IMR-90 (cell line): ENCODE measurements at regions not wholly inside any gene's neighbourhood (a gene's known extent, or its start where the extent isn't known, plus 50 kb on each side); places are given as distances from the start of the nearest gene placed in this dataset.

Experiments used
- CEBPB ChIP-seq: IDR thresholded peaks from 2 replicates; pipeline ENCODE4 v1.6.1; 2012; ENCODE audit warnings: low read depth, low read length, improper control_type of control experiment
- CHD1 ChIP-seq: IDR thresholded peaks from 2 replicates; pipeline ENCODE4 v1.6.1; 2012; ENCODE audit warnings: low read depth, low read length, improper control_type of control experiment
- NFE2L2 ChIP-seq: fragments of 150-350 bp; IDR thresholded peaks from 2 replicates; pipeline ENCODE4 v1.6.1; 2016; ENCODE audit warnings: low read depth, mild to moderate bottlenecking, low read length
- POLR2A ChIP-seq: IDR thresholded peaks from 2 replicates; pipeline ENCODE4 v1.6.1; 2012; ENCODE audit warnings: mild to moderate bottlenecking, low read depth, low read length
- RAD21 ChIP-seq: IDR thresholded peaks from 2 replicates; pipeline ENCODE4 v1.6.1; 2012; ENCODE audit warnings: low read length, improper control_type of control experiment
- RCOR1 ChIP-seq: IDR thresholded peaks from 2 replicates; pipeline ENCODE4 v1.6.1; 2012; ENCODE audit warnings: mild to moderate bottlenecking, low read length, improper control_type of control experiment; ENCODE audit not compliant: insufficient replicate concordance
- TF ChIP-seq, protein P1 (sequence below): conservative IDR thresholded peaks from 2 replicates; pipeline ENCODE4 v1.5.1; 2012; ENCODE audit warnings: mild to moderate bottlenecking, low read depth, low read length, improper control_type of control experiment

DNA sequence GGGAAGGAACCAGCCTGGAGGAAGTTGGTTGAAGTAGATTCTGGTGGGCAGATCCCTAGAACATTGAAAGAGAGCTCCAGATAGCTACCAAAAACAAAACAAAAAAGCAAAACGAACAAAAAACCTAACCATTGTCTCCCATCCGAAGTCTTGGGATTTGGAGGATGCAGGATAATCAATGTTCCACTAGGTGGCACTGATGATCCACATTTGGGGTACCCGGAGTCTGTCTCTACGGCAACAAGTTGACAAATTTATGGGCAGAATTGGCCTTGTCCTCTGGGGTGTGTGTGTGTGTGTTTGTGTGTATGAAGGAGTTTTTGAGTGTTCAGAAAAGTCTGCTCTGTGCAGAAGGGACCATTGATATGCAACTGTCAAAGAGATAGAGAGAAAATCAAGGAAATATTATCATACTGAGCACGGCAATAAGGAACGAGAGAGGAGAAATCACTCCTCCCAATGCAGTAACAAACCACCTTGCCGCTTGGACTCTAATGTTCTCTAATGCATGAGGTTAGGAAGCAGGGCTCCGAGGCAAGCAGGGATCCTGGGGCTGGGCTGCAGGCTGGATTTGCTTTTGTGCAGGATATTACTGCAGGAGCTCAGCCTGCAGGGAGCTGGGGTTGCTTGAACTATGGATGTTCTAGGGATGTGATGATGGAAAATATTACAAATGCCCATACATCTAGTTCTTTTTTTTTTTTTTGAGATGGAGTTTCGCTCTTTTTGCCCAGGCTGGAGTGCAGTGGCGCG, 59.8 kb upstream of the KLHL25 start:
- TF ChIP-seq, protein P1, sequence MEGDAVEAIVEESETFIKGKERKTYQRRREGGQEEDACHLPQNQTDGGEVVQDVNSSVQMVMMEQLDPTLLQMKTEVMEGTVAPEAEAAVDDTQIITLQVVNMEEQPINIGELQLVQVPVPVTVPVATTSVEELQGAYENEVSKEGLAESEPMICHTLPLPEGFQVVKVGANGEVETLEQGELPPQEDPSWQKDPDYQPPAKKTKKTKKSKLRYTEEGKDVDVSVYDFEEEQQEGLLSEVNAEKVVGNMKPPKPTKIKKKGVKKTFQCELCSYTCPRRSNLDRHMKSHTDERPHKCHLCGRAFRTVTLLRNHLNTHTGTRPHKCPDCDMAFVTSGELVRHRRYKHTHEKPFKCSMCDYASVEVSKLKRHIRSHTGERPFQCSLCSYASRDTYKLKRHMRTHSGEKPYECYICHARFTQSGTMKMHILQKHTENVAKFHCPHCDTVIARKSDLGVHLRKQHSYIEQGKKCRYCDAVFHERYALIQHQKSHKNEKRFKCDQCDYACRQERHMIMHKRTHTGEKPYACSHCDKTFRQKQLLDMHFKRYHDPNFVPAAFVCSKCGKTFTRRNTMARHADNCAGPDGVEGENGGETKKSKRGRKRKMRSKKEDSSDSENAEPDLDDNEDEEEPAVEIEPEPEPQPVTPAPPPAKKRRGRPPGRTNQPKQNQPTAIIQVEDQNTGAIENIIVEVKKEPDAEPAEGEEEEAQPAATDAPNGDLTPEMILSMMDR = peak; percentile 88
- peak; percentile 87 for TF ChIP-seq RAD21
- TF ChIP-seq CEBPB = no peak
- TF ChIP-seq NFE2L2 = no peak
- no peak for TF ChIP-seq CHD1
- no peak for TF ChIP-seq POLR2A
- no peak for TF ChIP-seq RCOR1
